ENCODE measurements at regions not wholly inside any gene's neighbourhood (a gene's known extent, or its start where the extent isn't known, plus 50 kb on each side); places are given as distances from the start of the nearest gene placed in this dataset.

GRCh38 chr11:113529606-113530005 lies 54.4 kb upstream of the DRD2 start:
- Histone ChIP-seq H3K9me3 (ENCODE audit: control insufficient read depth, insufficient read depth, low read length) (no peaks in the 10 kb centered on the region), H3K4me1 (ENCODE audit: control insufficient read depth, insufficient read depth, low read length) (no peaks in the 10 kb centered on the region), H3K4me3 (ENCODE audit: low read length) (no peak overlapping the region), H3K27ac (ENCODE audit: low read length) (no peak overlapping the region), H3K27me3 (ENCODE audit: control insufficient read depth, insufficient read depth, low read length) (no peaks in the 10 kb centered on the region), H3K36me3 (ENCODE audit: control insufficient read depth, insufficient read depth, low read length) (no peaks in the 10 kb centered on the region)
- no CpG with 5 or more reads among the region's 1 CpG for WGBS (ENCODE audit: insufficient coverage, insufficient read length)
- DNase-seq (ENCODE audit: low read depth, low spot score) = no peak

- Histone ChIP-seq H3K27me3 (ENCODE audit: control insufficient read depth, insufficient read depth, low read length) (no peaks in the 10 kb centered on the region), H3K4me1 (ENCODE audit: control insufficient read depth, insufficient read depth, low read length) (no peaks in the 10 kb centered on the region), H3K27ac (ENCODE audit: low read length) (no peak overlapping the region), H3K36me3 (ENCODE audit: control insufficient read depth, insufficient read depth, low read length) (no peaks in the 10 kb centered on the region), H3K4me3 (ENCODE audit: low read length) (no peak overlapping the region), H3K9me3 (ENCODE audit: control insufficient read depth, insufficient read depth, low read length) (no peaks in the 10 kb centered on the region)
- DNase-seq (ENCODE audit: low read depth, low spot score) = no peak
These were observed 53.8 kb upstream of the DRD2 start for GRCh38 chr11:113528982-113529381.

GRCh38 chr11:113526521-113526920 lies 51.3 kb upstream of the DRD2 start:
- no peak overlapping the region for H3K4me3 ChIP-seq (ENCODE audit: low read length)
- no peaks in the 10 kb centered on the region for H3K4me1 ChIP-seq (ENCODE audit: control insufficient read depth, insufficient read depth, low read length)
- H3K9me3 ChIP-seq (ENCODE audit: control insufficient read depth, insufficient read depth, low read length) = no peaks in the 10 kb centered on the region
- WGBS (ENCODE audit: insufficient coverage, insufficient read length) = no CpG with 5 or more reads among the region's 1 CpG
- no peak overlapping the region for H3K27ac ChIP-seq (ENCODE audit: low read length)
- no peaks in the 10 kb centered on the region for H3K36me3 ChIP-seq (ENCODE audit: control insufficient read depth, insufficient read depth, low read length)
- DNase-seq (ENCODE audit: low read depth, low spot score) = no peak
- no peaks in the 10 kb centered on the region for H3K27me3 ChIP-seq (ENCODE audit: control insufficient read depth, insufficient read depth, low read length)
